Esophagus (tissue), 2 donors: ENCODE measurements at regions not wholly inside any gene's neighbourhood (a gene's known extent, or its start where the extent isn't known, plus 50 kb on each side); places are given as distances from the start of the nearest gene placed in this dataset.
A peak's percentile ranks its signal among the peaks of the same experiment; 100 is the strongest.

Source experiments
- H3K27ac ChIP-seq, 2 donors: one replicate each; pipeline ENCODE4 v1.5.1; 2013; ENCODE audit warnings: low read depth in 2 of 2, mild to moderate bottlenecking in 2 of 2, inconsistent platforms in 1 of 2, low read length in 1 of 2, moderate library complexity in 1 of 2
- H3K27me3 ChIP-seq, 2 donors: one replicate each; pipeline ENCODE4 v1.6.1; 2013; ENCODE audit warnings: low read length in 2 of 2, control low read depth in 1 of 2, mild to moderate bottlenecking in 1 of 2; ENCODE audit not compliant: insufficient read depth in 2 of 2, control insufficient read depth in 1 of 2
- H3K36me3 ChIP-seq, 2 donors: one replicate each; pipeline ENCODE4 v1.6.1; 2013; ENCODE audit warnings: low read length in 1 of 2; ENCODE audit not compliant: control insufficient read depth in 2 of 2, insufficient read depth in 2 of 2
- H3K4me1 ChIP-seq, 2 donors: one replicate each; pipeline ENCODE4 v1.6.1; 2013; ENCODE audit warnings: low read length in 1 of 2; ENCODE audit not compliant: control insufficient read depth in 2 of 2, insufficient read depth in 2 of 2
- H3K4me3 ChIP-seq, 2 donors: one replicate each; pipeline ENCODE4 v1.5.1; 2013; ENCODE audit warnings: low read length in 2 of 2, mild to moderate bottlenecking in 2 of 2, low read depth in 1 of 2, moderate library complexity in 1 of 2
- H3K9me3 ChIP-seq, 2 donors: one replicate each; pipeline ENCODE4 v1.6.1; 2013; ENCODE audit warnings: mild to moderate bottlenecking in 2 of 2, low read depth in 1 of 2, low read length in 1 of 2, moderate library complexity in 1 of 2; ENCODE audit not compliant: control insufficient read depth in 2 of 2, insufficient read depth in 1 of 2
- WGBS, 2 donors: extraction: QIAGEN DNeasy Blood & Tissue Kit; methylation state at CpG; one replicate each; pipeline ENCODE4 v1.1.7; 2013; 5-methylcytosine and 5-hydroxymethylcytosine counted together
- donor health status: healthy with polysubstance abuse.
- donor health status: Bipolar disorder and iron deficiency.

- Histone ChIP-seq H3K27ac (peak overlapping the region; percentile 60 to 61), H3K4me1 (peaks cover 0 to 2% of the 10 kb centered on the region in 2 donors), H3K4me3 (no peak overlapping the region), H3K27me3 (no peaks in the 10 kb centered on the region), H3K9me3 (no peaks in the 10 kb centered on the region), H3K36me3 (no peaks in the 10 kb centered on the region)
- 68 to 69% methylated on average over 3 of the region's 3 CpGs for WGBS, 2 donors
These were observed 192.9 kb upstream of the NUDT4 start for GRCh38 chr12:93184672-93185368.

GRCh38 chr12:93185369-93185741 is 192.4 kb upstream of the NUDT4 start:
- WGBS, 2 donors, result 93 to 95% methylated on average over 2 of the region's 2 CpGs
- H3K27me3 ChIP-seq, result no peaks in the 10 kb centered on the region
- peaks cover 0 to 2% of the 10 kb centered on the region in 2 donors for H3K4me1 ChIP-seq
- H3K36me3 ChIP-seq, result no peaks in the 10 kb centered on the region
- no peaks in the 10 kb centered on the region for H3K9me3 ChIP-seq
- H3K27ac ChIP-seq, result no peak overlapping the region
- H3K4me3 ChIP-seq, result no peak overlapping the region

GRCh38 chr12:93186131-93186530 is 191.6 kb upstream of the NUDT4 start:
- peaks cover 0 to 2% of the 10 kb centered on the region in 2 donors for H3K4me1 ChIP-seq
- no peak overlapping the region for H3K27ac ChIP-seq
- no peaks in the 10 kb centered on the region for H3K36me3 ChIP-seq
- H3K4me3 ChIP-seq, result no peak overlapping the region
- WGBS, 2 donors, result 86 to 87% methylated on average over 2 of the region's 2 CpGs
- H3K9me3 ChIP-seq, result no peaks in the 10 kb centered on the region
- H3K27me3 ChIP-seq, result no peaks in the 10 kb centered on the region

DNA sequence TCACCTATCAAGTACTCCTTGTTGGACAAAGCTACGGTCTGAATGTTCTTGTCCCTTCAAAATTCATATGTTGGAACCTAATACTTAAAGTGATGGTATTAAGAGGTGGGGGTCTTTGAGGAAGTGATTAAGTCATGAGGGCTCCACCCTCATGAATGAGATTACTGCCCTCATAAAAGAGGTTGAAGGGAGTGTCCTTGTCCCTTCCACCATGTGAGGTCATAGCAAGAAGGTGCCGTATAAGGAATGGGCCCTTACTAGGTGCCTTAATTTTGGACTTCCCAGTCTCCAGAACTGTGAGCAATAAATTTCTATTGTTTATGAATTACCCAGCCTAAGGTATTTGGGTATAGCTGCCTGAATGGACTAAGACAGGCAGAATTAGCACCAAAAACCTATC is 191.1 kb upstream of the NUDT4 start:
- Histone ChIP-seq H3K4me1 (no peaks in the 10 kb centered on the region), H3K27ac (no peak overlapping the region), H3K4me3 (no peak overlapping the region), H3K36me3 (no peaks in the 10 kb centered on the region), H3K27me3 (no peaks in the 10 kb centered on the region), H3K9me3 (no peaks in the 10 kb centered on the region)
- WGBS, 2 donors, result 92 to 98% methylated on average over 2 of the region's 2 CpGs

DNA sequence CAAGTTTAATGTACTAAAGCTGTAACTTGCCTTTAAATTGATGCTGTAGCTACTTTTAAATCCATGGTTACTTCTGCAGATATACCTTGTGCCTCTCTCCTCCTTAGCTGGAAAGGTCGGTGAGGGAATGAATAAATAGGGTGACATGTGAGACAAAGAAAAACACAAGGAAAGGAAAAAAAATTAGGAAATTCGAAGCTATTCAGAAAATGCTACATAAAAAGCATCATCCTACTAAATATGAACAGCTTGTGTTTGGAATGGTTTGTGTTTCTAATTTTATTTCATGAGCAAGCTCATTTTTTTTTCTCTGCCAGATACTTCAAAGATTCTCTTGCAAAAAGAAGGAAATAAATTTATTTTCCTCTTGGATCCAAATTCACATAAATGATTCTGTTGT is 186.3 kb upstream of the NUDT4 start:
- Histone ChIP-seq H3K36me3 (no peaks in the 10 kb centered on the region), H3K27me3 (no peaks in the 10 kb centered on the region), H3K27ac (no peak overlapping the region), H3K4me1 (no peaks in the 10 kb centered on the region), H3K9me3 (no peaks in the 10 kb centered on the region), H3K4me3 (no peak overlapping the region)
- WGBS, 2 donors, result 41 to 57% methylated on average over 2 of the region's 2 CpGs

DNA sequence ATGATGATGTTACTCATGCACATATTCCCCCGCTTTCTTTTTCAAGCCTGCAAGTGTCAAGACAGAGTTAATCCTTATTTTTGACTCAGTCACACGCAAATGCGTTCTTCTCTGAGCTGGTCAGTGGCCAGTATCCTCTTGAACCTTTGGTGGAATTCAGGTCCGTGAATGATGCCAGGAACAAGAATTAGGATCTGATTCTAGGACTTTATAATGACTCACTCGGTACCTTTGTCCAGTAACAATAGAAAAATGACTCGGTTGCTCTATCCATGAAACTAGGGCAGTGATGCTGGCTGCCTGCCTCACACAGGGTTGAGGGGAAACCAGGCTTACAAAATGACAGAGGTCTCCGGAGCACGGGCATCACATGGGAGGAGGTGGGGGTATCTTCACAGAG is 185.8 kb upstream of the NUDT4 start:
- H3K4me1 ChIP-seq, result no peaks in the 10 kb centered on the region
- no peaks in the 10 kb centered on the region for H3K9me3 ChIP-seq
- H3K36me3 ChIP-seq, result no peaks in the 10 kb centered on the region
- WGBS, 2 donors, result 69 to 73% methylated on average over 8 of the region's 8 CpGs
- H3K27me3 ChIP-seq, result no peaks in the 10 kb centered on the region
- H3K4me3 ChIP-seq, result no peak overlapping the region
- peak overlapping the region in 1 of 2 donors; percentile 55 for H3K27ac ChIP-seq

DNA sequence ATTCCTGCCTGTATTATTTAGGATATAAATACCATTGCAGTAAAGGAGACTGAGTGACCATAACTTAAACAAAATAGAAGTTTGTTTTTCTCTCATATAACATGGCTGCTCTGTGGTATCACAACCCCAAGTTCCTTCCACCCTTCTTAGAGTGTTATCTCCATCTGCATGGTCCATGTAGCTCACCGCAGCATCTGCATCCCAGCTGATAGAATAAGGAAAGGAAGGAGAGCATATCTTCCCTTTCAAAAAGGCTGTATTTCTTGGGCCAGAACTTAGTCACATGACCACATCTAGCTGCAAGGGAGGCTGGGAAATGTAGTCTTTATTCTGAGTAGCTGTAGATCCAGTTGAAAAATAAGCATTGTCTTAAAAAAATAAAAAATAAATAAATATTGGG is 184.8 kb upstream of the NUDT4 start:
- H3K27ac ChIP-seq, result no peak overlapping the region
- WGBS, 2 donors, result 95 to 97% methylated on average over 1 of the region's 1 CpG
- H3K9me3 ChIP-seq, result no peaks in the 10 kb centered on the region
- H3K27me3 ChIP-seq, result no peaks in the 10 kb centered on the region
- H3K4me3 ChIP-seq, result no peak overlapping the region
- H3K36me3 ChIP-seq, result no peaks in the 10 kb centered on the region
- no peaks in the 10 kb centered on the region for H3K4me1 ChIP-seq

- no peak overlapping the region for H3K27ac ChIP-seq
- 72 to 80% methylated on average over 4 of the region's 4 CpGs for WGBS, 2 donors
- no peaks in the 10 kb centered on the region for H3K4me1 ChIP-seq
- H3K36me3 ChIP-seq, result no peaks in the 10 kb centered on the region
- H3K27me3 ChIP-seq, result no peaks in the 10 kb centered on the region
- H3K9me3 ChIP-seq, result peaks cover 0 to 2% of the 10 kb centered on the region in 2 donors
- no peak overlapping the region for H3K4me3 ChIP-seq
These were observed 182.2 kb upstream of the NUDT4 start for GRCh38 chr12:93195511-93195910.

DNA sequence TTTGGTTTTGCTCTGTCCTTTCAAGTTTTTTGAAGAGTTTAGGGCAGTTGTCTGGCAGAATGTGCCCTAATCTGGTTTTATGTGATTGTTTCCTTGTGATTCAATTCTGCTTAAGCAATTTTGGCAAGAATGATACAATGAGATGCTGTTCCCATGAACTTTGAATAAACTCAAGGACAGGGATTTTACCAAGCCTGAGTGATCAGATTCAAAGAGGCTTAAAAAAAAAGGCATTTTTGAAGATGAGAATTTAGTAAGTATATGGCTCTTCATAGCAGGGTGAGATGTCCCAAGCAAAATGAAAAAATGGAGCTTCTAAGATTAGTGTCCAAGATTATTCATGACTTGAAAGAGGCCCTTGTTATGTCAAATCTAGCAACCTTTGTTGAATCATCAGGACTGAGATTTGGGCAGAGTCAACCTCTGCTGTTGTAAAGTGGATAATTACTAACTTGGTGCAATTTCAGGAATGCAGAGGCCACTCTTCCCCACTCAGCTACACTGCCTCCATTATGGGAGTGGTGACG is 180.6 kb upstream of the NUDT4 start:
- H3K27ac ChIP-seq, result no peak overlapping the region
- WGBS, 2 donors, result 70 to 75% methylated on average over 1 of the region's 1 CpG
- H3K4me1 ChIP-seq, result no peaks in the 10 kb centered on the region
- H3K36me3 ChIP-seq, result no peaks in the 10 kb centered on the region
- H3K4me3 ChIP-seq, result no peak overlapping the region
- H3K27me3 ChIP-seq, result no peaks in the 10 kb centered on the region
- H3K9me3 ChIP-seq, result peaks cover 0 to 2% of the 10 kb centered on the region in 2 donors

DNA sequence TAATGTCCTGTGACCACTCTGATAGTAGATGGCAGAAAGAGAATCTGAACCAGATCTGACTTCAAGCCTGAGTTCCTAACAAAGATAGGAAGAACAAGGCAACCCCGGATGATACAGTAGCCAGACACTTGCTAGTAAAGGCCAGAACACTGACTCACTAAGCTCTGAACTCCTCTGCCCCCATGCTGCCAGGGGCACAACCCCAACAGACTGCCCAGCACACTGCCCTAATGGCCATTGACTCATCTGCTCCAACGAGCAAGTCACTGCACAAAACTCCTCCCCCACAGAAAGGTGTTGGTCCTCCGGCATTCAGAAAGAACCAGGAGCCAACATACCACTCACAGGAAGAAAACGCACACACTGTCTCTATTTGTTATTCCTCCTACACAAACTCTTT is 179.6 kb upstream of the NUDT4 start:
- Histone ChIP-seq H3K9me3 (peaks cover 0 to 2% of the 10 kb centered on the region in 2 donors), H3K4me1 (no peaks in the 10 kb centered on the region), H3K36me3 (no peaks in the 10 kb centered on the region), H3K27ac (no peak overlapping the region), H3K4me3 (no peak overlapping the region), H3K27me3 (no peaks in the 10 kb centered on the region)
- 59 to 66% methylated on average over 4 of the region's 4 CpGs for WGBS, 2 donors
